ENCODE measurements at regions not wholly inside any gene's neighbourhood (a gene's known extent, or its start where the extent isn't known, plus 50 kb on each side); places are given as distances from the start of the nearest gene placed in this dataset.

GRCh38 chr7:18356191-18356645 lies 139.3 kb upstream of the HDAC9 start:
- Mint-ChIP-seq H3K27me3 (ENCODE audit: insufficient read depth, low read depth, poor library complexity) (no peaks in the 10 kb centered on the region), H3K4me1 (peaks cover 9% of the 10 kb centered on the region), H3K27ac (no peak overlapping the region; the same call in 1 of the 2 replicates), H3K9me3 (no peaks in the 10 kb centered on the region), H3K36me3 (ENCODE audit: low read depth) (no peaks in the 10 kb centered on the region), H3K4me3 (no peak overlapping the region)
- Histone ChIP-seq H3K79me2 (replicated peaks; ENCODE audit: insufficient read depth) (no peaks in the 10 kb centered on the region), H3K27me3 (ENCODE audit: insufficient read depth) (no peaks in the 10 kb centered on the region), H3K4me3 (no peak overlapping the region), H3K36me3 (ENCODE audit: insufficient read depth) (no peaks in the 10 kb centered on the region), H4K20me1 (replicated peaks; ENCODE audit: insufficient read depth) (no peaks in the 10 kb centered on the region), H3K4me2 (no peak overlapping the region), H3K27ac (ENCODE audit: low read depth) (no peak overlapping the region), H2AFZ (0 out of 2 replicates have a peak overlapping the region, but pooled peaks have one; percentile 1), H3K9me2 (ENCODE audit: insufficient read depth) (no peaks in the 10 kb centered on the region), H3K4me1 (ENCODE audit: insufficient read depth) (no peaks in the 10 kb centered on the region), H3F3A (replicated peaks; ENCODE audit: low read depth) (no peaks in the 10 kb centered on the region)
- TF ChIP-seq CTCF (conservative IDR thresholded peaks at IDR 0.05; ENCODE audit: low read depth in 2 of 2) = peak; percentile 53 to 88
- TF ChIP-seq EZH2 (IDR thresholded peaks at IDR 0.05; ENCODE audit: low read depth, unreplicated experiment) = no peak
- ATAC-seq (no peak), DNase-seq (ENCODE audit: low spot score) (peak; percentile 36)

- H3K36me3 ChIP-seq (ENCODE audit: insufficient read depth) = no peaks in the 10 kb centered on the region
- H3K27me3 ChIP-seq (ENCODE audit: insufficient read depth) = no peaks in the 10 kb centered on the region
- Mint-ChIP-seq H3K9me3 (no peaks in the 10 kb centered on the region), H3K27me3 (ENCODE audit: insufficient read depth, low read depth, poor library complexity) (no peaks in the 10 kb centered on the region), H3K4me3 (no peak overlapping the region), H3K27ac (no peak overlapping the region), H3K36me3 (ENCODE audit: low read depth) (no peaks in the 10 kb centered on the region), H3K4me1 (peaks cover 12% of the 10 kb centered on the region)
- DNase-seq (ENCODE audit: low spot score) (peak; percentile 55), ATAC-seq (peak; percentile 51)
- TF ChIP-seq CTCF (conservative IDR thresholded peaks at IDR 0.05; ENCODE audit: low read depth in 2 of 2) = peak; percentile 40 to 45
- TF ChIP-seq EZH2 (IDR thresholded peaks at IDR 0.05; ENCODE audit: low read depth, unreplicated experiment) = no peak
- no peak for TF ChIP-seq ZNF331 (CRISPR knock-in tag; IDR thresholded peaks at IDR 0.05; ENCODE audit: low read depth)
- no peak for TF ChIP-seq ZNF462 (CRISPR knock-in tag; IDR thresholded peaks at IDR 0.05)
- no peaks in the 10 kb centered on the region for H3F3A ChIP-seq (replicated peaks; ENCODE audit: low read depth)
- H3K79me2 ChIP-seq (replicated peaks; ENCODE audit: insufficient read depth) = no peaks in the 10 kb centered on the region
- H2AFZ ChIP-seq = no peak overlapping the region
- H3K4me1 ChIP-seq (ENCODE audit: insufficient read depth) = no peaks in the 10 kb centered on the region
- no peak overlapping the region for H3K4me2 ChIP-seq
- H4K20me1 ChIP-seq (replicated peaks; ENCODE audit: insufficient read depth) = no peaks in the 10 kb centered on the region
- no peaks in the 10 kb centered on the region for H3K9me2 ChIP-seq (ENCODE audit: insufficient read depth)
- no peak overlapping the region for H3K4me3 ChIP-seq
- H3K27ac ChIP-seq (ENCODE audit: low read depth) = no peak overlapping the region
Measured at GRCh38 chr7:18357691-18358090, 137.9 kb upstream of the HDAC9 start.

Data from GM23338 (cell line).